ENCODE measurements at regions not wholly inside any gene's neighbourhood (a gene's known extent, or its start where the extent isn't known, plus 50 kb on each side); places are given as distances from the start of the nearest gene placed in this dataset.

- peak overlapping the region; percentile 83 for H2AFZ ChIP-seq
- no peak for ATAC-seq
These were observed 373.4 kb downstream of the PDGFC start for GRCh38 chr4:156598138-156598681.

More at GRCh38 chr4:156598138-156598681, 373.4 kb downstream of the PDGFC start:
- Histone ChIP-seq H3K36me3 (ENCODE audit: insufficient read depth) (no peaks in the 10 kb centered on the region; the same call in 1 of the 2 replicates), H3K9me2 (ENCODE audit: insufficient read depth) (no peaks in the 10 kb centered on the region), H3K4me2 (no peak overlapping the region), H3K27me3 (ENCODE audit: insufficient read depth) (no peaks in the 10 kb centered on the region), H3K4me1 (ENCODE audit: insufficient read depth) (peaks cover 9% of the 10 kb centered on the region), H3K27ac (ENCODE audit: low read depth) (no peak overlapping the region), H3K79me2 (replicated peaks; ENCODE audit: insufficient read depth) (no peaks in the 10 kb centered on the region), H3K4me3 (no peak overlapping the region), H3F3A (replicated peaks; ENCODE audit: low read depth) (no peaks in the 10 kb centered on the region), H4K20me1 (replicated peaks; ENCODE audit: insufficient read depth) (no peaks in the 10 kb centered on the region)
- no peak overlapping the region for H3K4me3 Mint-ChIP-seq
- H3K9me3 Mint-ChIP-seq: peaks cover 37% of the 10 kb centered on the region
- H3K36me3 Mint-ChIP-seq (ENCODE audit: low read depth): peaks cover 28% of the 10 kb centered on the region
- TF ChIP-seq NANOG (IDR thresholded peaks at IDR 0.05; ENCODE audit: borderline replicate concordance) (no peak), ZNF331 (CRISPR knock-in tag; IDR thresholded peaks at IDR 0.05; ENCODE audit: low read depth) (no peak), CREB1 (CRISPR knock-in tag; IDR thresholded peaks at IDR 0.05; ENCODE audit: low read depth) (no peak), EZH2phosphoT487 (IDR thresholded peaks at IDR 0.05; ENCODE audit: unreplicated experiment) (no peak), STAT1 (IDR thresholded peaks at IDR 0.05; ENCODE audit: unreplicated experiment) (no peak), JUNB (IDR thresholded peaks at IDR 0.05; ENCODE audit: unreplicated experiment) (no peak), EZH2 (IDR thresholded peaks at IDR 0.05; ENCODE audit: low read depth, unreplicated experiment) (no peak), CTCF (conservative IDR thresholded peaks at IDR 0.05; ENCODE audit: low read depth in 2 of 2) (no peak), REST (IDR thresholded peaks at IDR 0.05; ENCODE audit: unreplicated experiment) (no peak), ZNF114 (CRISPR knock-in tag; IDR thresholded peaks at IDR 0.05) (no peak), ETS1 (IDR thresholded peaks at IDR 0.05) (no peak), POLR2AphosphoS5 (IDR thresholded peaks at IDR 0.05; ENCODE audit: low read depth) (no peak)
- H3K4me1 Mint-ChIP-seq: peaks cover 9% of the 10 kb centered on the region
- peak overlapping the region; percentile 18; the same call in 1 of the 2 replicates for H3K27ac Mint-ChIP-seq
- H3K27me3 Mint-ChIP-seq (ENCODE audit: insufficient read depth, low read depth, poor library complexity): peaks cover 4% of the 10 kb centered on the region
- DNase-seq (ENCODE audit: low spot score): no peak

All from GM23338 (cell line).